ENCODE measurements at regions not wholly inside any gene's neighbourhood (a gene's known extent, or its start where the extent isn't known, plus 50 kb on each side); places are given as distances from the start of the nearest gene placed in this dataset.

- TF ChIP-seq USF2 (IDR thresholded peaks at IDR 0.05; ENCODE audit: low read length) (no peak), TBP (IDR thresholded peaks at IDR 0.05; ENCODE audit: low read depth, low read length) (no peak), NRF1 (IDR thresholded peaks at IDR 0.05; ENCODE audit: low read depth, low read length) (no peak), SUZ12 (IDR thresholded peaks at IDR 0.05; ENCODE audit: low read length) (no peak), KDM1A (IDR thresholded peaks at IDR 0.05; ENCODE audit: borderline replicate concordance, low read length) (no peak), CEBPB (IDR thresholded peaks at IDR 0.05; ENCODE audit: low read depth, low read length) (no peak), GTF2F1 (IDR thresholded peaks at IDR 0.05; ENCODE audit: borderline replicate concordance, low read depth, low read length) (no peak), SP2 (IDR thresholded peaks at IDR 0.05; ENCODE audit: low read length) (no peak), NANOG (IDR thresholded peaks at IDR 0.05; ENCODE audit: insufficient read depth, low read depth, low read length, poor library complexity, severe bottlenecking) (no peak), RAD21 (IDR thresholded peaks at IDR 0.05 in 1 of 2, conservative IDR thresholded peaks at IDR 0.05 in 1 of 2; ENCODE audit: low read depth in 2 of 2, low read length in 2 of 2) (no peak), SP1 (IDR thresholded peaks at IDR 0.05; ENCODE audit: low read depth, low read length) (no peak), BCL11A (IDR thresholded peaks at IDR 0.05; ENCODE audit: low read depth in 2 of 2, low read length in 2 of 2) (no peak), PHF8 (conservative IDR thresholded peaks at IDR 0.05; ENCODE audit: low read depth, low read length) (no peak), CTBP2 (IDR thresholded peaks at IDR 0.05; ENCODE audit: borderline replicate concordance, insufficient read depth, insufficient read length, low read length) (no peak), ZNF274 (IDR thresholded peaks at IDR 0.05; ENCODE audit: borderline replicate concordance, extremely low read depth, low read length) (no peak)
Observed at GRCh38 chr4:60482921-60483351, 717.2 kb upstream of the ADGRL3 start (continued).
